AG04450 (cell line): ENCODE measurements at regions not wholly inside any gene's neighbourhood (a gene's known extent, or its start where the extent isn't known, plus 50 kb on each side); places are given as distances from the start of the nearest gene placed in this dataset.
A peak's percentile ranks its signal among the peaks of the same experiment; 100 is the strongest.

ENCODE experiments used
- CTCF ChIA-PET: fragments of 300-600, 350-600 bp; formaldehyde crosslinking; extraction: SDS; loops from one replicate; lab custom pipeline; 2022; ENCODE audit warnings: antibody characterized with exemption, inconsistent platforms; lab: Charles Lee
- POLR2A ChIA-PET: fragments of 350-600 bp; formaldehyde crosslinking; extraction: SDS; loops from one replicate; lab custom pipeline; 2021; ENCODE audit warnings: antibody characterized with exemption, inconsistent platforms; lab: Yijun Ruan, JAX
- DNase-seq: peaks from one replicate; pipeline ENCODE4 v3.0.0-alpha.2; 2011; ENCODE audit warnings: low read depth, low spot score
- H3K27ac ChIP-seq: one replicate; pipeline ENCODE4 v1.5.1; 2012; ENCODE audit warnings: low read depth, low read length, control low read depth
- H3K27me3 ChIP-seq: one replicate; pipeline ENCODE4 v1.6.0; 2012; ENCODE audit warnings: low read length; ENCODE audit not compliant: control insufficient read depth, insufficient read depth
- H3K4me3 ChIP-seq: 2 replicates; pipeline ENCODE4 v1.5.1; 2011; ENCODE audit warnings: mild to moderate bottlenecking, low read depth, low read length, control low read depth
- H3K9me3 ChIP-seq: 2 replicates; pipeline ENCODE4 v1.5.1; 2012; ENCODE audit warnings: low read length; ENCODE audit not compliant: control insufficient read depth, insufficient read depth
- TF ChIP-seq, protein P1 (sequence below): IDR thresholded peaks from 2 replicates; pipeline ENCODE4 v1.5.1; 2011; ENCODE audit warnings: low read depth, low read length, control low read depth, inconsistent platforms

DNA sequence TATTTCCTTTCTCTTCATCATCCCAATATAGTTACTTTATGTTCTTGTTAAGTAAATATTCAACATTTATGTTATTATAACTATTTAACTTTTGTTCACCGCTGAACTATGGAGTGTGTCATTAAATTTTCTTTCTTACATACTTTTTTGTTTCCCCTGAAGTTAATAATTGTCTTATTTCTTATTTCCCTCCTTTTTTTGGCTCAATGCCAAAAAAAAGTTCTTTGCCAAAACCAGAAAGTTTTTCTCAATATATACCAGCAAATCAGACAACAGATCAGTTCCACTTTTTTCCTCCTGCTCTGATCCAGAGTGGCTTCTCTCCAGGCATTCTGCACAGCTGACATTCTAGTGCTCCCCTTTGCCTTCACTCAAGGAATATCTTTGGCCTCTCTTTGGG, 187.0 kb upstream of the PPARGC1A start:
- no peak for DNase-seq
- POLR2A ChIA-PET: no interaction called here
- Histone ChIP-seq H3K9me3 (no peaks in the 10 kb centered on the region), H3K27me3 (no peaks in the 10 kb centered on the region), H3K4me3 (no peak overlapping the region), H3K27ac (no peak overlapping the region)
- CTCF ChIA-PET: no interaction called here
- TF ChIP-seq, protein P1, sequence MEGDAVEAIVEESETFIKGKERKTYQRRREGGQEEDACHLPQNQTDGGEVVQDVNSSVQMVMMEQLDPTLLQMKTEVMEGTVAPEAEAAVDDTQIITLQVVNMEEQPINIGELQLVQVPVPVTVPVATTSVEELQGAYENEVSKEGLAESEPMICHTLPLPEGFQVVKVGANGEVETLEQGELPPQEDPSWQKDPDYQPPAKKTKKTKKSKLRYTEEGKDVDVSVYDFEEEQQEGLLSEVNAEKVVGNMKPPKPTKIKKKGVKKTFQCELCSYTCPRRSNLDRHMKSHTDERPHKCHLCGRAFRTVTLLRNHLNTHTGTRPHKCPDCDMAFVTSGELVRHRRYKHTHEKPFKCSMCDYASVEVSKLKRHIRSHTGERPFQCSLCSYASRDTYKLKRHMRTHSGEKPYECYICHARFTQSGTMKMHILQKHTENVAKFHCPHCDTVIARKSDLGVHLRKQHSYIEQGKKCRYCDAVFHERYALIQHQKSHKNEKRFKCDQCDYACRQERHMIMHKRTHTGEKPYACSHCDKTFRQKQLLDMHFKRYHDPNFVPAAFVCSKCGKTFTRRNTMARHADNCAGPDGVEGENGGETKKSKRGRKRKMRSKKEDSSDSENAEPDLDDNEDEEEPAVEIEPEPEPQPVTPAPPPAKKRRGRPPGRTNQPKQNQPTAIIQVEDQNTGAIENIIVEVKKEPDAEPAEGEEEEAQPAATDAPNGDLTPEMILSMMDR: no peak

DNA sequence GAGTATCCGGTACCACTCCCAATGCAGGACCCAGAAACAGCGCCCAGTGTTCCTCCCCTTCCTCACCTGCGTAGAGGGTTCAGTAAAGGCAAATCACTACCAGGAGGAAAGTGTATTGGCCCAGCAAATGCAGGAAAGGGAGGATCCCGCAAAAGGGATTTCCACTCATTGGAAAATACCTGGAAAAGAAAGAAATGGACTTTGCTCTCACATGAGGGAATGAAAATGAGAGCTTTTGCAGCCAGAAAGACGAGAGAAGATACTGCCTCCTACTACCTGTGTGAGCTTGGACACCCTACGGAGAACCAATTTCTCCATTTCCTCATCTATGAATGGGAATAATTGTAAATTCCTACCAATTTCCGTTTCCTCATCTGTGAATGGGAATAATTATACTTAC, 184.1 kb upstream of the PPARGC1A start:
- TF ChIP-seq, protein P1: no peak
- CTCF ChIA-PET: no interaction called here
- no peaks in the 10 kb centered on the region for H3K9me3 ChIP-seq
- H3K4me3 ChIP-seq: no peak overlapping the region
- no peak for DNase-seq
- POLR2A ChIA-PET: no interaction called here
- no peak overlapping the region for H3K27ac ChIP-seq
- H3K27me3 ChIP-seq: no peaks in the 10 kb centered on the region

DNA sequence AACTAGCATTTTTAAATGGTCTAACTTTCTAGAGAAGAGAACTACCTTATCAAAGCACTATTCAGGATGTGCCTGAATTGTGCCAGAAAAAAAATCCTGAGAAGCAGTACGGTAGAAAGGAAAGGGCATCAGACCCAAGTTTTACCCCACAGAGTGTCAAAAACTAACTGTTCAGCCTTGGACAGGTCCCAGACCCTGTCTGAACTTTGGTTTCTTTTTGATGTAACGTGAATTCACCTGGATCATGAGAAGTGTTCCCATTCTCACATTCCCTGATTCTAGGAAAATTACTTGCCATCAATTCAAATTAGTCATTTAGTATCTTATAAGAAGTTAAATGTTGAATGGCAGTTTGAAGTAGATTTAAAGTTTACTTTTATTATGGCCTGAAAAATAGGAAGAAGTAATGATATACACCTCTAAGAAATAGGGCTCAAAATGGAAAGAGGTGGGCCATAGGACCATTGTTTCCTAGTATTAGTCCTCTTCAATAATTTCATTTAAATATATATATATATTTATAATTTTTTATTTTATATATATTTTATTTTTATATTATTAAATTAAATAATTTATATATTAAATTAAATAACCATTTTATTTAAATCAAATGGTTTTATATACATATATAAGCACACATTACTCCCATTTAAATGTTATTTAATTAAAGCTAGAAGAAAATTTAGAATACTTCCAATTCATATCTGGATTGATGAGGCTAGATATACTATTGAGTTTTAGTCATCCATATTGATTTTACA, 181.9 kb upstream of the PPARGC1A start:
- CTCF ChIA-PET: interaction anchor here (0.9 kb wide), 1 partner anchor 40 kb away, joined by 3 read pairs; no protein-coding TSS in a partner anchor

DNA sequence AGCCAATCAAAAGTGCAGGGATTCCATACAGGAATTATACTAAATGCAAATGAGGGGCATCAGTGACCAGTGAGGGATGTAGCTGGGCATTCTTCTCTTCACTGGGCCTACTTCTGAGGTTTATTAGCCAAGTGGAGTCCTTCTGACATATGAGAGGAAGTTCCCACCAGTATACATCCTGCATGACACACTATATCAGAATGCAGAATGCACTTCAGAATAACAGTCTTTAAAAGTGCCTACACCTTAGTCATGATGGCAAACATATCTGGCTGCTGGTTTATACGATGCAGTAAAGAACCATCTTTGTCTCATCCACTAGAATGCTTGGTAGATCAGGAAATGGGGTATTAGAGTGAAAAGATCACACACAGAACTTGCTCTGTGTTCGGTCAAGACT, 180.3 kb upstream of the PPARGC1A start:
- ChIA-PET CTCF (interaction anchor here (1.3 kb wide), 1 partner anchor 20 kb away, joined by 4 read pairs; no protein-coding TSS in a partner anchor), POLR2A (no interaction called here)
- TF ChIP-seq, protein P1: no peak
- H3K27me3 ChIP-seq: no peaks in the 10 kb centered on the region
- peak; percentile 81 for DNase-seq
- H3K4me3 ChIP-seq: no peak overlapping the region
- H3K9me3 ChIP-seq: no peaks in the 10 kb centered on the region
- H3K27ac ChIP-seq: peak overlapping the region; percentile 67

More for the DNA sequence above, 181.9 kb upstream of the PPARGC1A start:
- TF ChIP-seq, protein P1: no peak
- POLR2A ChIA-PET: no interaction called here
- no peak overlapping the region for H3K27ac ChIP-seq
- no peak for DNase-seq
- no peaks in the 10 kb centered on the region for H3K9me3 ChIP-seq
- H3K4me3 ChIP-seq: no peak overlapping the region
- no peaks in the 10 kb centered on the region for H3K27me3 ChIP-seq
